B cell (primary cell): ENCODE measurements at regions not wholly inside any gene's neighbourhood (a gene's known extent, or its start where the extent isn't known, plus 50 kb on each side); places are given as distances from the start of the nearest gene placed in this dataset.

Experiments used
- ATAC-seq: fragments of 200-7000 bp; cut with Tn5 transposase; one replicate; pipeline ENCODE4 v1.10.0; 2021; ENCODE audit warnings: low read depth, mild to moderate bottlenecking, moderate number of reproducible peaks, moderate library complexity
- CTCF ChIA-PET: fragments of 350-600 bp; sonication (Branson Sonifier 250); formaldehyde crosslinking; loops from one replicate; lab custom pipeline; 2021; ENCODE audit warnings: antibody characterized with exemption, inconsistent platforms; lab: Charles Lee
- POLR2A ChIA-PET: fragments of 350-600 bp; sonication (Branson Sonifier 250); formaldehyde crosslinking; loops from one replicate; lab custom pipeline; 2021; ENCODE audit warnings: antibody characterized with exemption; lab: Charles Lee
- DNase-seq: peaks from one replicate; pipeline ENCODE4 v3.0.0; 2013
- H2AFZ ChIP-seq: 2 replicates; pipeline ENCODE4 v1.6.1; 2012; ENCODE audit warnings: mild to moderate bottlenecking, low read depth, low read length; ENCODE audit not compliant: insufficient read depth, poor library complexity, severe bottlenecking
- H3K27ac ChIP-seq, 2 donors: 1 replicate in 1 of 2; 2 replicates in 1 of 2; pipeline ENCODE4 v1.5.1; 2012 to 2013; ENCODE audit warnings: low read length in 2 of 2, mild to moderate bottlenecking in 2 of 2, moderate library complexity in 1 of 2
- H3K27me3 ChIP-seq, 4 experiments: fragments of 200-600 bp in 1 of 4; sonication (generic) in 1 of 4; replicated peaks in 1 of 4; 1 replicate in 2 of 4; 2 replicates in 2 of 4; pipeline versions ENCODE4 v1.6.1 to v1.7.0; 2013 to 2016; ENCODE audit warnings: low read length in 3 of 4, mild to moderate bottlenecking in 2 of 4, mixed read lengths in 1 of 4, moderate library complexity in 1 of 4; ENCODE audit not compliant: insufficient read depth in 4 of 4, control insufficient read depth in 3 of 4; ENCODE audit errors: control extremely low read depth in 1 of 4
- H3K36me3 ChIP-seq, 2 experiments: replicated peaks in 1 of 2; 1 replicate in 1 of 2; 2 replicates in 1 of 2; pipeline versions ENCODE4 v1.6.1 to v1.7.1; 2013; ENCODE audit warnings: low read length in 1 of 2; ENCODE audit not compliant: insufficient read depth in 2 of 2, control insufficient read depth in 1 of 2; ENCODE audit errors: control extremely low read depth in 1 of 2, extremely low read depth in 1 of 2
- H3K4me1 ChIP-seq, 2 donors: fragments of 200-600 bp in 1 of 2; sonication (generic) in 1 of 2; 1 replicate in 1 of 2; 2 replicates in 1 of 2; pipeline versions ENCODE4 v1.5.1 to v1.6.1; 2013 to 2017; ENCODE audit warnings: low read length in 2 of 2; ENCODE audit not compliant: control insufficient read depth in 2 of 2, insufficient read depth in 2 of 2
- H3K4me2 ChIP-seq: replicated peaks from 2 replicates; pipeline ENCODE3; 2012; ENCODE audit warnings: mild to moderate bottlenecking, low read depth, low read length; ENCODE audit not compliant: poor library complexity, severe bottlenecking
- H3K4me3 ChIP-seq, 5 experiments: fragments of 200-600 bp in 1 of 5; sonication (generic) in 1 of 5; 1 replicate in 3 of 5; 2 replicates in 2 of 5; pipeline versions ENCODE4 v1.5.1 to v1.7.0; 2011 to 2016; ENCODE audit warnings: low read length in 4 of 5, mild to moderate bottlenecking in 4 of 5, low read depth in 2 of 5, control low read depth in 1 of 5, moderate library complexity in 1 of 5; ENCODE audit not compliant: insufficient read depth in 1 of 5; ENCODE audit errors: control extremely low read depth in 1 of 5, extremely low read depth in 1 of 5
- H3K79me2 ChIP-seq: fragments of 200-600 bp; sonication (generic); one replicate; pipeline ENCODE4 v1.6.0; 2016; ENCODE audit warnings: low read length; ENCODE audit not compliant: control insufficient read depth, insufficient read depth
- H3K9ac ChIP-seq: fragments of 200-600 bp; sonication (generic); 2 replicates; pipeline ENCODE4 v1.6.1; 2017; ENCODE audit warnings: mild to moderate bottlenecking, low read length, moderate library complexity
- H3K9me3 ChIP-seq, 3 donors: one replicate each; pipeline versions ENCODE4 v1.6.1 to v1.7.1; 2013; ENCODE audit warnings: low read length in 2 of 3; ENCODE audit not compliant: control insufficient read depth in 2 of 3, insufficient read depth in 1 of 3; ENCODE audit errors: control extremely low read depth in 1 of 3
- H4K20me1 ChIP-seq: 2 replicates; pipeline ENCODE4 v1.6.0; 2012; ENCODE audit warnings: mild to moderate bottlenecking, low read length; ENCODE audit not compliant: insufficient read depth, control insufficient read depth, poor library complexity, severe bottlenecking
- H3K27ac Mint-ChIP-seq: one replicate; pipeline ENCODE4 v1.8.0; 2021; ENCODE audit warnings: mixed read lengths
- H3K27me3 Mint-ChIP-seq: one replicate; pipeline ENCODE4 v1.8.0; 2021; ENCODE audit warnings: mixed read lengths
- H3K4me1 Mint-ChIP-seq: one replicate; pipeline ENCODE4 v1.8.0; 2021; ENCODE audit warnings: mixed read lengths
- H3K4me3 Mint-ChIP-seq: one replicate; pipeline ENCODE4 v1.8.0; 2021; ENCODE audit warnings: mixed read lengths
- H3K9me3 Mint-ChIP-seq: one replicate; pipeline ENCODE4 v1.8.0; 2022; ENCODE audit warnings: mixed read lengths; ENCODE audit not compliant: insufficient read depth
- EZH2 ChIP-seq: IDR thresholded peaks from 2 replicates; pipeline ENCODE4 v1.6.1; 2012; ENCODE audit warnings: borderline replicate concordance, low read depth, mild to moderate bottlenecking, moderate library complexity, low read length; ENCODE audit not compliant: insufficient read depth, poor library complexity, severe bottlenecking
- WGBS: methylation state at CpG from one replicate; pipeline ENCODE4 v1.1.5; 2013; ENCODE audit warnings: missing lambda C conversion rate; ENCODE audit not compliant: insufficient coverage; 5-methylcytosine and 5-hydroxymethylcytosine counted together
- intact Hi-C: fragments of 100-400 bp; cut with micrococcal nuclease; formaldehyde crosslinking; loops from one replicate; pipeline ENCODE4 v1.10.0; 2022
- TF ChIP-seq, protein P1 (sequence below): fragments of 200-600 bp; IDR thresholded peaks from one replicate; pipeline ENCODE4 v1.8.0; 2022; ENCODE audit warnings: antibody characterized with exemption, mild to moderate bottlenecking

DNA sequence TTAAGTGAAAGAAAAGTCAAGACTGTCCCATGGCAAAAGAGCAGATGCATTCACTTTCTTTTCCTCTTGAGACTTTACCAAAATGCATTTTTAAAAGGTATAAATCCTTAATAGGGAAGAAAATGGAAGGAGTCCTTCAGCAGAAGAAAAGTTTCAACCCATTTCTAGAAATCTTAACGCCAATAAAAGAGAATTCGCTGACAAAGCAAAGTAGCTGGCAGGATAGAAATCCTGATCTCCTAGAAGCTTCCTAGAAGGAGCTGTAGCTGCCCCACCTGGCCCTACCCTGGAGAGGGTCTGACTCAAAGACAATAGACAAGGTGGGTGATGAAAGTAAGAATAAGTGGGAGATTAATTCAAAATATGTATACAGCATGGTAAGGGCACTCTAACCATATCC lies 144.9 kb upstream of the PKDCC start:
- H3K4me1 ChIP-seq, result no peaks in the 10 kb centered on the region
- H3K4me2 ChIP-seq, result no peak overlapping the region
- WGBS, result no CpG with 5 or more reads among the region's 2 CpGs
- POLR2A ChIA-PET, result no interaction called here
- no peak overlapping the region for H2AFZ ChIP-seq
- H3K27me3 ChIP-seq, result peaks cover 0 to 12% (median 3%) of the 10 kb centered on the region in 4 experiments
- H4K20me1 ChIP-seq, result no peaks in the 10 kb centered on the region
- no peak overlapping the region for H3K27ac ChIP-seq
- Mint-ChIP-seq H3K27ac (no peak overlapping the region), H3K9me3 (no peaks in the 10 kb centered on the region), H3K4me3 (no peak overlapping the region), H3K4me1 (no peaks in the 10 kb centered on the region), H3K27me3 (peaks cover 46% of the 10 kb centered on the region)
- H3K9me3 ChIP-seq, result no peaks in the 10 kb centered on the region
- ATAC-seq (no peak), DNase-seq (no peak)
- no peak for TF ChIP-seq EZH2
- TF ChIP-seq, protein P1, sequence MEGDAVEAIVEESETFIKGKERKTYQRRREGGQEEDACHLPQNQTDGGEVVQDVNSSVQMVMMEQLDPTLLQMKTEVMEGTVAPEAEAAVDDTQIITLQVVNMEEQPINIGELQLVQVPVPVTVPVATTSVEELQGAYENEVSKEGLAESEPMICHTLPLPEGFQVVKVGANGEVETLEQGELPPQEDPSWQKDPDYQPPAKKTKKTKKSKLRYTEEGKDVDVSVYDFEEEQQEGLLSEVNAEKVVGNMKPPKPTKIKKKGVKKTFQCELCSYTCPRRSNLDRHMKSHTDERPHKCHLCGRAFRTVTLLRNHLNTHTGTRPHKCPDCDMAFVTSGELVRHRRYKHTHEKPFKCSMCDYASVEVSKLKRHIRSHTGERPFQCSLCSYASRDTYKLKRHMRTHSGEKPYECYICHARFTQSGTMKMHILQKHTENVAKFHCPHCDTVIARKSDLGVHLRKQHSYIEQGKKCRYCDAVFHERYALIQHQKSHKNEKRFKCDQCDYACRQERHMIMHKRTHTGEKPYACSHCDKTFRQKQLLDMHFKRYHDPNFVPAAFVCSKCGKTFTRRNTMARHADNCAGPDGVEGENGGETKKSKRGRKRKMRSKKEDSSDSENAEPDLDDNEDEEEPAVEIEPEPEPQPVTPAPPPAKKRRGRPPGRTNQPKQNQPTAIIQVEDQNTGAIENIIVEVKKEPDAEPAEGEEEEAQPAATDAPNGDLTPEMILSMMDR, result no peak
- H3K79me2 ChIP-seq, result no peaks in the 10 kb centered on the region
- intact Hi-C loops, result no loop called here
- H3K4me3 ChIP-seq, result no peak overlapping the region
- H3K9ac ChIP-seq, result no peak overlapping the region
- CTCF ChIA-PET, result interaction anchor here (0.6 kb wide), 1 partner anchor 41 kb away, joined by 3 read pairs; no protein-coding TSS in a partner anchor
- H3K36me3 ChIP-seq, result no peaks in the 10 kb centered on the region

DNA sequence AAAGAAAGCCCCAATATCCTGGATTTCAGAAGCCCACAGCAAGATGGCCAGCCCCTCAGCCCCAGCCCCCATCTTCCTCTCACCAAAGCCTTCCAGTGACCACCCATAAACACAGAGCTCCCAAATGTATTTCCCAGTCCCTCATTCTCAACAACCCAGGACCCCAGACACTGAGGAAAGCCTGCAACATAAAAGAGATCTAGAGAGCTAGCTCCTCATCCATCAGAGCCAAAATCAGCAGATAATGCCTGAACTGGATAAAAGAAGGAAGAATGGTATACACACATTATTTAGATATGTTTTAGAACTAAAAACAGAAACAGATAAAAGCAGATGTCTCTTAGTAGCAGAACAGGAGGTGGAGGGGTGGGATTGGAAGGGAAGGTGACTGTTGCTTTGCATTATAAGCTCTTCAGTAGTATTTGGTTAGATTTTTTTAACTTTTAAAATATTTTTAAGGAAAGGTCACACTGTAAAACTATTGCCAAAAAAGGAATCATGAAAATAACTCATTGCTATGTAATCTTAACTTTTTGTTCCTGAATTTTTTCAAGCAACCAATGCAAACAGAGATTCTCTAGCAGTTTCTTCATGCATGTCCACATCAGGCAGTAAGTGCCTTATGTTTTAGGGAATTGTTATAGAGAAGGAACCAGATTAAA lies 144.2 kb upstream of the PKDCC start:
- Histone ChIP-seq H3K4me1 (no peaks in the 10 kb centered on the region), H3K79me2 (no peaks in the 10 kb centered on the region), H3K27ac (no peak overlapping the region), H2AFZ (no peak overlapping the region), H3K27me3 (peaks cover 0 to 12% (median 3%) of the 10 kb centered on the region in 4 experiments), H3K9ac (no peak overlapping the region), H4K20me1 (no peaks in the 10 kb centered on the region), H3K4me2 (no peak overlapping the region), H3K4me3 (no peak overlapping the region), H3K9me3 (no peaks in the 10 kb centered on the region), H3K36me3 (no peaks in the 10 kb centered on the region)
- TF ChIP-seq, protein P1, result no peak
- TF ChIP-seq EZH2, result no peak
- H3K4me3 Mint-ChIP-seq, result no peak overlapping the region
- POLR2A ChIA-PET, result no interaction called here
- CTCF ChIA-PET, result interaction anchor here (0.6 kb wide), 2 partner anchors 32 to 42 kb away, joined by 3 read pairs; no protein-coding TSS in a partner anchor
- peaks cover 49% of the 10 kb centered on the region for H3K27me3 Mint-ChIP-seq
- ATAC-seq (no peak), DNase-seq (no peak)
- H3K9me3 Mint-ChIP-seq, result no peaks in the 10 kb centered on the region
- no peaks in the 10 kb centered on the region for H3K4me1 Mint-ChIP-seq
- H3K27ac Mint-ChIP-seq, result no peak overlapping the region
- intact Hi-C loops, result no loop called here
